ENCODE measurements at regions not wholly inside any gene's neighbourhood (a gene's known extent, or its start where the extent isn't known, plus 50 kb on each side); places are given as distances from the start of the nearest gene placed in this dataset.

GRCh38 chr16:75836347-75837010 lies 110.2 kb upstream of the CPHXL start:
- H3K4me1 ChIP-seq: no peaks in the 10 kb centered on the region
- no peaks in the 10 kb centered on the region for H3K27me3 ChIP-seq
- no peak for TF ChIP-seq Cebpa-rat (IDR thresholded peaks at IDR 0.05)
- H3K27ac ChIP-seq: no peak overlapping the region
- H3K9me3 ChIP-seq: 0 out of 2 replicates have a peak, but pooled peaks cover 6% of the 10 kb centered on the region
- H4K20me1 ChIP-seq: no peaks in the 10 kb centered on the region
- no peaks in the 10 kb centered on the region for H3K36me3 ChIP-seq
- no peak overlapping the region for H3K9ac ChIP-seq
- no peak overlapping the region for H3K4me3 ChIP-seq
- no peak overlapping the region for H3K4me2 ChIP-seq

GRCh38 chr16:75837264-75837663 lies 111.0 kb upstream of the CPHXL start:
- 0 out of 2 replicates have a peak, but pooled peaks cover 6% of the 10 kb centered on the region for H3K9me3 ChIP-seq
- no peak overlapping the region for H3K4me3 ChIP-seq
- H3K4me2 ChIP-seq: no peak overlapping the region
- no peak overlapping the region for H3K9ac ChIP-seq
- H3K4me1 ChIP-seq: no peaks in the 10 kb centered on the region
- no peak for TF ChIP-seq Cebpa-rat (IDR thresholded peaks at IDR 0.05)
- no peaks in the 10 kb centered on the region for H4K20me1 ChIP-seq
- H3K27me3 ChIP-seq: no peaks in the 10 kb centered on the region
- no peaks in the 10 kb centered on the region for H3K36me3 ChIP-seq
- H3K27ac ChIP-seq: no peak overlapping the region

GRCh38 chr16:75837681-75838080 lies 111.4 kb upstream of the CPHXL start:
- no peaks in the 10 kb centered on the region for H3K36me3 ChIP-seq
- H3K4me3 ChIP-seq: no peak overlapping the region
- H3K4me1 ChIP-seq: no peaks in the 10 kb centered on the region
- H3K4me2 ChIP-seq: no peak overlapping the region
- H3K9me3 ChIP-seq: 0 out of 2 replicates have a peak, but pooled peaks cover 6% of the 10 kb centered on the region
- H3K27me3 ChIP-seq: no peaks in the 10 kb centered on the region
- H3K27ac ChIP-seq: no peak overlapping the region
- no peak for TF ChIP-seq Cebpa-rat (IDR thresholded peaks at IDR 0.05)
- H3K9ac ChIP-seq: no peak overlapping the region
- no peaks in the 10 kb centered on the region for H4K20me1 ChIP-seq

GRCh38 chr16:75841517-75841916 lies 115.2 kb upstream of the CPHXL start:
- no peaks in the 10 kb centered on the region for H3K4me1 ChIP-seq
- TF ChIP-seq Cebpa-rat (IDR thresholded peaks at IDR 0.05): no peak
- H3K4me3 ChIP-seq: no peak overlapping the region
- no peaks in the 10 kb centered on the region for H3K27me3 ChIP-seq
- no peaks in the 10 kb centered on the region for H4K20me1 ChIP-seq
- no peaks in the 10 kb centered on the region for H3K36me3 ChIP-seq
- no peak overlapping the region for H3K4me2 ChIP-seq
- H3K27ac ChIP-seq: no peak overlapping the region
- H3K9me3 ChIP-seq: no peaks in the 10 kb centered on the region
- no peak overlapping the region for H3K9ac ChIP-seq

GRCh38 chr16:75847172-75847571 lies 120.9 kb upstream of the CPHXL start:
- Histone ChIP-seq H3K27me3 (no peaks in the 10 kb centered on the region), H3K9me3 (no peaks in the 10 kb centered on the region), H3K9ac (no peak overlapping the region), H3K4me3 (no peak overlapping the region), H3K4me2 (no peak overlapping the region), H3K4me1 (no peaks in the 10 kb centered on the region), H3K36me3 (no peaks in the 10 kb centered on the region), H3K27ac (no peak overlapping the region), H4K20me1 (no peaks in the 10 kb centered on the region)
- TF ChIP-seq Cebpa-rat (IDR thresholded peaks at IDR 0.05): no peak

- no peak overlapping the region for H3K4me2 ChIP-seq
- no peak overlapping the region for H3K9ac ChIP-seq
- H3K9me3 ChIP-seq: no peaks in the 10 kb centered on the region
- H3K4me3 ChIP-seq: no peak overlapping the region
- no peaks in the 10 kb centered on the region for H3K4me1 ChIP-seq
- H4K20me1 ChIP-seq: no peaks in the 10 kb centered on the region
- no peaks in the 10 kb centered on the region for H3K27me3 ChIP-seq
- no peaks in the 10 kb centered on the region for H3K36me3 ChIP-seq
- TF ChIP-seq Cebpa-rat (IDR thresholded peaks at IDR 0.05): no peak
- H3K27ac ChIP-seq: no peak overlapping the region
These were observed 127.9 kb upstream of the CPHXL start for GRCh38 chr16:75854152-75854551.

GRCh38 chr16:75860326-75861053 lies 134.2 kb upstream of the CPHXL start:
- Histone ChIP-seq H3K27ac (no peak overlapping the region), H3K4me2 (no peak overlapping the region), H3K9ac (no peak overlapping the region), H3K4me3 (no peak overlapping the region), H3K36me3 (no peaks in the 10 kb centered on the region), H3K4me1 (no peaks in the 10 kb centered on the region), H3K27me3 (no peaks in the 10 kb centered on the region), H4K20me1 (no peaks in the 10 kb centered on the region), H3K9me3 (no peaks in the 10 kb centered on the region)
- no peak for TF ChIP-seq Cebpa-rat (IDR thresholded peaks at IDR 0.05)

GRCh38 chr16:75861311-75862097 lies 135.2 kb upstream of the CPHXL start:
- no peak overlapping the region for H3K9ac ChIP-seq
- no peak for TF ChIP-seq Cebpa-rat (IDR thresholded peaks at IDR 0.05)
- H3K36me3 ChIP-seq: no peaks in the 10 kb centered on the region
- H3K4me1 ChIP-seq: no peaks in the 10 kb centered on the region
- H3K27ac ChIP-seq: no peak overlapping the region
- H4K20me1 ChIP-seq: no peaks in the 10 kb centered on the region
- no peaks in the 10 kb centered on the region for H3K9me3 ChIP-seq
- no peak overlapping the region for H3K4me2 ChIP-seq
- no peak overlapping the region for H3K4me3 ChIP-seq
- H3K27me3 ChIP-seq: no peaks in the 10 kb centered on the region

GRCh38 chr16:75862098-75862386 lies 135.8 kb upstream of the CPHXL start:
- H3K27ac ChIP-seq: no peak overlapping the region
- H3K9me3 ChIP-seq: no peaks in the 10 kb centered on the region
- H4K20me1 ChIP-seq: no peaks in the 10 kb centered on the region
- H3K27me3 ChIP-seq: no peaks in the 10 kb centered on the region
- H3K36me3 ChIP-seq: no peaks in the 10 kb centered on the region
- no peak overlapping the region for H3K9ac ChIP-seq
- no peaks in the 10 kb centered on the region for H3K4me1 ChIP-seq
- no peak for TF ChIP-seq Cebpa-rat (IDR thresholded peaks at IDR 0.05)
- H3K4me2 ChIP-seq: no peak overlapping the region
- no peak overlapping the region for H3K4me3 ChIP-seq

- Histone ChIP-seq H3K9ac (no peak overlapping the region), H4K20me1 (no peaks in the 10 kb centered on the region), H3K4me2 (no peak overlapping the region), H3K27me3 (no peaks in the 10 kb centered on the region), H3K36me3 (no peaks in the 10 kb centered on the region), H3K9me3 (no peaks in the 10 kb centered on the region), H3K4me3 (no peak overlapping the region), H3K4me1 (no peaks in the 10 kb centered on the region), H3K27ac (no peak overlapping the region)
- TF ChIP-seq Cebpa-rat (IDR thresholded peaks at IDR 0.05): no peak
These were observed 138.0 kb upstream of the CPHXL start for GRCh38 chr16:75864243-75864642.
